ENCODE measurements at regions not wholly inside any gene's neighbourhood (a gene's known extent, or its start where the extent isn't known, plus 50 kb on each side); places are given as distances from the start of the nearest gene placed in this dataset.

- no CpG with 5 or more reads among the region's 2 CpGs for WGBS (ENCODE audit: insufficient coverage)
- no peaks in the 10 kb centered on the region for H4K20me1 ChIP-seq (ENCODE audit: control insufficient read depth, insufficient read depth, low read length, poor library complexity, severe bottlenecking)
- ChIA-PET CTCF (interaction anchor here (0.6 kb wide), 1 partner anchor 837 kb away, joined by 5 read pairs; no protein-coding TSS in a partner anchor), POLR2A (no interaction called here)
- no peaks in the 10 kb centered on the region for H3K27me3 ChIP-seq (replicated peaks in 1 of 4; ENCODE audit: control extremely low read depth in 1 of 4, control insufficient read depth in 3 of 4, insufficient read depth in 4 of 4, low read length in 3 of 4)
- ATAC-seq (ENCODE audit: low read depth): no peak
- Mint-ChIP-seq H3K4me1 (no peaks in the 10 kb centered on the region), H3K4me3 (no peak overlapping the region), H3K27ac (no peak overlapping the region), H3K9me3 (ENCODE audit: insufficient read depth) (no peaks in the 10 kb centered on the region), H3K27me3 (peaks cover 3% of the 10 kb centered on the region)
- no peak overlapping the region for H2AFZ ChIP-seq (ENCODE audit: insufficient read depth, low read depth, low read length, poor library complexity, severe bottlenecking)
- TF ChIP-seq EZH2 (IDR thresholded peaks at IDR 0.05; ENCODE audit: borderline replicate concordance, insufficient read depth, low read depth, low read length, poor library complexity, severe bottlenecking): no peak
- TF ChIP-seq CTCF (IDR thresholded peaks at IDR 0.05): no peak
- no peak for DNase-seq
- H3K4me3 ChIP-seq (ENCODE audit: control extremely low read depth in 1 of 5, extremely low read depth in 1 of 5, insufficient read depth in 1 of 5, low read depth in 2 of 5, low read length in 4 of 5): no peak overlapping the region
- no peaks in the 10 kb centered on the region for H3K9me3 ChIP-seq (ENCODE audit: control extremely low read depth in 1 of 3, control insufficient read depth in 2 of 3, insufficient read depth in 1 of 3, low read length in 2 of 3)
- no peak overlapping the region for H3K9ac ChIP-seq (ENCODE audit: low read length)
- H3K36me3 ChIP-seq (replicated peaks in 1 of 2; ENCODE audit: control extremely low read depth in 1 of 2, control insufficient read depth in 1 of 2, extremely low read depth in 1 of 2, insufficient read depth in 2 of 2, low read length in 1 of 2): no peaks in the 10 kb centered on the region
- H3K27ac ChIP-seq (ENCODE audit: low read length in 2 of 2): no peak overlapping the region
- intact Hi-C loops (cut with micrococcal nuclease): no loop called here
- H3K4me1 ChIP-seq (ENCODE audit: control insufficient read depth in 2 of 2, insufficient read depth in 2 of 2, low read length in 2 of 2): no peaks in the 10 kb centered on the region
- H3K4me2 ChIP-seq (replicated peaks; ENCODE audit: low read depth, low read length, poor library complexity, severe bottlenecking): no peak overlapping the region
- no peaks in the 10 kb centered on the region for H3K79me2 ChIP-seq (ENCODE audit: control insufficient read depth, insufficient read depth, low read length)
Measured at GRCh38 chr2:121036226-121036692, 248.7 kb downstream of the TFCP2L1 start.

DNA sequence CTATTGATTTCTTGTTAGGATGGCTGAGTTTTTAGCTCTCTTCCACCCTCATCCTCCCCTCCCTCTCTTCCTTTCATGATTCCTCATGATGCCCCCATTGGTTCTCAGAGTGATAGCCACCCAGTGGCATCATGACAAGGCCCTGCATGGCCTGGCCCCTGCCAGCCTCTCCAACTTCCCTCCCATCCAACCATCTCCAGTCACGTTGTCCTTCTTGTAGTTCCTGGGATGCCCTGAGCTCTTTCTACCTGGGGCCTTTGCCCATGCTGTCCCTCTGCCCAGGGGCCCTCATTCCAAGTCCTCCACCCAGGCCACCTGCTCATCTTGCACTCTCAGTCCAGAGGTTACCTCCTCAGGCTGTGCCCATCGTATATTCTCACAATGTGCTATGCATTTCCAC lies 247.5 kb downstream of the TFCP2L1 start:
- Histone ChIP-seq H3K9me3 (ENCODE audit: control extremely low read depth in 1 of 3, control insufficient read depth in 2 of 3, insufficient read depth in 1 of 3, low read length in 2 of 3) (no peaks in the 10 kb centered on the region), H3K79me2 (ENCODE audit: control insufficient read depth, insufficient read depth, low read length) (no peaks in the 10 kb centered on the region), H3K4me3 (ENCODE audit: control extremely low read depth in 1 of 5, extremely low read depth in 1 of 5, insufficient read depth in 1 of 5, low read depth in 2 of 5, low read length in 4 of 5) (no peak overlapping the region), H3K4me2 (replicated peaks; ENCODE audit: low read depth, low read length, poor library complexity, severe bottlenecking) (no peak overlapping the region), H3K36me3 (replicated peaks in 1 of 2; ENCODE audit: control extremely low read depth in 1 of 2, control insufficient read depth in 1 of 2, extremely low read depth in 1 of 2, insufficient read depth in 2 of 2, low read length in 1 of 2) (no peaks in the 10 kb centered on the region), H2AFZ (ENCODE audit: insufficient read depth, low read depth, low read length, poor library complexity, severe bottlenecking) (no peak overlapping the region), H3K9ac (ENCODE audit: low read length) (no peak overlapping the region), H3K4me1 (ENCODE audit: control insufficient read depth in 2 of 2, insufficient read depth in 2 of 2, low read length in 2 of 2) (no peaks in the 10 kb centered on the region), H3K27ac (ENCODE audit: low read length in 2 of 2) (no peak overlapping the region), H4K20me1 (ENCODE audit: control insufficient read depth, insufficient read depth, low read length, poor library complexity, severe bottlenecking) (no peaks in the 10 kb centered on the region), H3K27me3 (replicated peaks in 1 of 4; ENCODE audit: control extremely low read depth in 1 of 4, control insufficient read depth in 3 of 4, insufficient read depth in 4 of 4, low read length in 3 of 4) (no peaks in the 10 kb centered on the region)
- ATAC-seq (ENCODE audit: low read depth) (no peak), DNase-seq (no peak)
- ChIA-PET POLR2A (no interaction called here), CTCF (no interaction called here)
- TF ChIP-seq CTCF (IDR thresholded peaks at IDR 0.05): no peak
- TF ChIP-seq EZH2 (IDR thresholded peaks at IDR 0.05; ENCODE audit: borderline replicate concordance, insufficient read depth, low read depth, low read length, poor library complexity, severe bottlenecking): no peak
- peaks cover 3% of the 10 kb centered on the region for H3K27me3 Mint-ChIP-seq
- WGBS (ENCODE audit: insufficient coverage): 94% methylated on average over 1 of the region's 2 CpGs
- H3K27ac Mint-ChIP-seq: no peak overlapping the region
- H3K4me3 Mint-ChIP-seq: no peak overlapping the region
- intact Hi-C loops (cut with micrococcal nuclease): no loop called here
- H3K4me1 Mint-ChIP-seq: no peaks in the 10 kb centered on the region
- H3K9me3 Mint-ChIP-seq (ENCODE audit: insufficient read depth): no peaks in the 10 kb centered on the region

Data from B cell (primary cell).